Adipocyte (in vitro differentiated cells): ENCODE measurements at regions not wholly inside any gene's neighbourhood (a gene's known extent, or its start where the extent isn't known, plus 50 kb on each side); places are given as distances from the start of the nearest gene placed in this dataset.

Source experiments
- DNase-seq: peaks from one replicate; pipeline ENCODE4 v3.0.0-alpha.2; 2015; ENCODE audit warnings: low read depth
- H3K27me3 ChIP-seq: replicated peaks from 2 replicates; pipeline ENCODE4 v1.7.0; 2013; ENCODE audit warnings: mild to moderate bottlenecking, low read length, moderate library complexity; ENCODE audit not compliant: control insufficient read depth, insufficient read depth
- H3K36me3 ChIP-seq: 2 replicates; pipeline ENCODE4 v1.7.0; 2013; ENCODE audit warnings: low read length, mild to moderate bottlenecking, moderate library complexity; ENCODE audit not compliant: control insufficient read depth, insufficient read depth, severe bottlenecking
- H3K4me1 ChIP-seq: 2 replicates; pipeline ENCODE4 v1.7.0; 2013; ENCODE audit warnings: mild to moderate bottlenecking, low read length, moderate library complexity; ENCODE audit not compliant: control insufficient read depth, insufficient read depth
- H3K4me3 ChIP-seq: 2 replicates; pipeline ENCODE4 v1.7.0; 2013; ENCODE audit warnings: mild to moderate bottlenecking, low read length, moderate library complexity
- H3K9ac ChIP-seq: 2 replicates; pipeline ENCODE4 v1.7.0; 2013; ENCODE audit warnings: mild to moderate bottlenecking, low read length, moderate library complexity
- H3K9me3 ChIP-seq: 2 replicates; pipeline ENCODE4 v1.7.0; 2013; ENCODE audit warnings: mild to moderate bottlenecking, low read length, moderate library complexity; ENCODE audit not compliant: control insufficient read depth

GRCh38 chr10:28785018-28785417, 107.7 kb downstream of the BAMBI start:
- no peaks in the 10 kb centered on the region for H3K9me3 ChIP-seq
- H3K4me3 ChIP-seq: no peak overlapping the region
- H3K27me3 ChIP-seq: peaks cover 41% of the 10 kb centered on the region
- H3K4me1 ChIP-seq: no peaks in the 10 kb centered on the region
- H3K9ac ChIP-seq: no peak overlapping the region
- H3K36me3 ChIP-seq: no peaks in the 10 kb centered on the region
- DNase-seq: no peak

GRCh38 chr10:28788252-28788651, 110.9 kb downstream of the BAMBI start:
- no peak overlapping the region for H3K4me3 ChIP-seq
- no peaks in the 10 kb centered on the region for H3K36me3 ChIP-seq
- H3K9me3 ChIP-seq: no peaks in the 10 kb centered on the region
- peaks cover 61% of the 10 kb centered on the region for H3K27me3 ChIP-seq
- H3K9ac ChIP-seq: no peak overlapping the region
- DNase-seq: no peak
- H3K4me1 ChIP-seq: no peaks in the 10 kb centered on the region

- Histone ChIP-seq H3K27me3 (peaks cover 61% of the 10 kb centered on the region), H3K9ac (no peak overlapping the region), H3K36me3 (no peaks in the 10 kb centered on the region)
Measured at GRCh38 chr10:28788762-28789161, 111.4 kb downstream of the BAMBI start.

GRCh38 chr10:28790146-28790545, 112.8 kb downstream of the BAMBI start:
- H3K36me3 ChIP-seq: no peaks in the 10 kb centered on the region
- H3K9ac ChIP-seq: no peak overlapping the region
- H3K4me3 ChIP-seq: no peak overlapping the region
- no peaks in the 10 kb centered on the region for H3K4me1 ChIP-seq
- no peaks in the 10 kb centered on the region for H3K9me3 ChIP-seq
- no peak for DNase-seq
- H3K27me3 ChIP-seq: peaks cover 58% of the 10 kb centered on the region

More at GRCh38 chr10:28788762-28789161, 111.4 kb downstream of the BAMBI start:
- H3K9me3 ChIP-seq: no peaks in the 10 kb centered on the region
- no peak overlapping the region for H3K4me3 ChIP-seq
- DNase-seq: no peak
- no peaks in the 10 kb centered on the region for H3K4me1 ChIP-seq

- no peak overlapping the region for H3K4me3 ChIP-seq
- H3K9ac ChIP-seq: no peak overlapping the region
- DNase-seq: no peak
- no peaks in the 10 kb centered on the region for H3K36me3 ChIP-seq
- H3K4me1 ChIP-seq: no peaks in the 10 kb centered on the region
- H3K9me3 ChIP-seq: no peaks in the 10 kb centered on the region
- H3K27me3 ChIP-seq: peaks cover 33% of the 10 kb centered on the region
Measured at GRCh38 chr10:28793482-28793881, 116.2 kb downstream of the BAMBI start.

GRCh38 chr10:28794986-28795385, 117.7 kb downstream of the BAMBI start:
- H3K9ac ChIP-seq: no peak overlapping the region
- H3K4me1 ChIP-seq: no peaks in the 10 kb centered on the region
- H3K4me3 ChIP-seq: no peak overlapping the region
- H3K36me3 ChIP-seq: no peaks in the 10 kb centered on the region
- DNase-seq: no peak
- H3K27me3 ChIP-seq: peaks cover 20% of the 10 kb centered on the region
- H3K9me3 ChIP-seq: no peaks in the 10 kb centered on the region

GRCh38 chr10:28796606-28797512, 119.5 kb downstream of the BAMBI start:
- peaks cover 5% of the 10 kb centered on the region for H3K27me3 ChIP-seq
- no peaks in the 10 kb centered on the region for H3K9me3 ChIP-seq
- no peaks in the 10 kb centered on the region for H3K4me1 ChIP-seq
- no peak overlapping the region for H3K4me3 ChIP-seq
- no peak overlapping the region for H3K9ac ChIP-seq
- peak; percentile 9 for DNase-seq
- H3K36me3 ChIP-seq: no peaks in the 10 kb centered on the region

- Histone ChIP-seq H3K4me1 (no peaks in the 10 kb centered on the region), H3K9ac (no peak overlapping the region), H3K4me3 (no peak overlapping the region), H3K27me3 (no peaks in the 10 kb centered on the region), H3K36me3 (no peaks in the 10 kb centered on the region), H3K9me3 (no peaks in the 10 kb centered on the region)
- DNase-seq: peak; percentile 17
Measured at GRCh38 chr10:28797904-28798371, 120.6 kb downstream of the BAMBI start.

DNA sequence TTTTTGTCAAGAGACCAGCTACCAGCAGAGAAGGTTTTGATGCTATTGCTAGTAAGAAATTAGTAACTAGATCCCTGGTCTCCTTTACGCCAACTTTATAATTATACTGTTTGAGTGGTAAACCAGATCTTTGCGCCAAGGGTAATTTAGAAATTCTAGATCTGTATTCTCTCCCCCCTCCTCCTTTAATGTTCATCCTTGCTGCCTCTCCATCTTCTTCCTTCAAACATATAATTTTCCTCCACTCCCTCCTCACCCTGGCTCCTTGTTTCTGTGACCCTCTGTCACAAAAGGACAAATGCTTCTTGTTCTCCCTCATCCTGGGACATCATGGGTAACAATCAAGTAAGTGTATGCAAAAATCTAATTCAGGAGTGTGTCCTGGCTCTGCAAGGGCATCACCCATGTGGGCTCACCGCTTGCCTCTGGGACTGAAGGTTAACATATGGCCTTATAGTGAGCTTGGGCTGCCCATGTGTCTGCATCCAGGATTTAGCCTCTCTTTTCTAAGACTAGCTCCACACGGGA, 121.2 kb downstream of the BAMBI start:
- no peak for DNase-seq
- H3K9me3 ChIP-seq: no peaks in the 10 kb centered on the region
- no peak overlapping the region for H3K9ac ChIP-seq
- H3K36me3 ChIP-seq: no peaks in the 10 kb centered on the region
- no peak overlapping the region for H3K4me3 ChIP-seq
- no peaks in the 10 kb centered on the region for H3K4me1 ChIP-seq
- no peaks in the 10 kb centered on the region for H3K27me3 ChIP-seq

GRCh38 chr10:28798964-28799363, 121.6 kb downstream of the BAMBI start:
- no peak for DNase-seq
- Histone ChIP-seq H3K9ac (no peak overlapping the region), H3K27me3 (no peaks in the 10 kb centered on the region), H3K4me1 (no peaks in the 10 kb centered on the region), H3K9me3 (no peaks in the 10 kb centered on the region), H3K36me3 (no peaks in the 10 kb centered on the region), H3K4me3 (no peak overlapping the region)

- Histone ChIP-seq H3K9ac (no peak overlapping the region), H3K9me3 (no peaks in the 10 kb centered on the region), H3K27me3 (no peaks in the 10 kb centered on the region), H3K36me3 (no peaks in the 10 kb centered on the region), H3K4me1 (no peaks in the 10 kb centered on the region), H3K4me3 (no peak overlapping the region)
- peak; percentile 41 for DNase-seq
Measured at GRCh38 chr10:28800144-28800543, 122.8 kb downstream of the BAMBI start.
